Adrenal gland (tissue), 9 donors: ENCODE measurements at regions not wholly inside any gene's neighbourhood (a gene's known extent, or its start where the extent isn't known, plus 50 kb on each side); places are given as distances from the start of the nearest gene placed in this dataset.

Source experiments
- DNase-seq, 7 donors: peaks; one replicate each; pipeline ENCODE4 v3.0.0-alpha.2; 2019 to 2020
- H3K27ac ChIP-seq, 5 donors: fragments of 200-600 bp; sonication (generic) in 4 of 5; 1 replicate in 3 of 5; 2 replicates in 2 of 5; pipeline versions ENCODE4 v1.5.1 to v1.8.0; 2016 to 2020; ENCODE audit warnings: mild to moderate bottlenecking in 1 of 5
- H3K27me3 ChIP-seq: fragments of 200-600 bp; 2 replicates; pipeline ENCODE4 v1.8.0; 2021
- H3K36me3 ChIP-seq, 2 donors: fragments of 200-600 bp; replicated peaks in 1 of 2; 1 replicate in 1 of 2; 2 replicates in 1 of 2; pipeline versions ENCODE4 v1.5.1 to v1.8.0; 2018 to 2022
- H3K4me1 ChIP-seq, 2 donors: fragments of 200-600 bp; replicated peaks in 1 of 2; 1 replicate in 1 of 2; 2 replicates in 1 of 2; pipeline versions ENCODE4 v1.5.1 to v1.8.0; 2018 to 2021
- H3K4me3 ChIP-seq, 4 donors: fragments of 200-600 bp; sonication (generic) in 3 of 4; one replicate each; pipeline ENCODE4 v1.5.1; 2016 to 2018
- H3K9me3 ChIP-seq, 3 donors: fragments of 200-600 bp; sonication (generic) in 1 of 3; replicated peaks in 1 of 3; 1 replicate in 2 of 3; 2 replicates in 1 of 3; pipeline versions ENCODE4 v1.5.1 to v1.8.0; 2016 to 2021
- POLR2A ChIP-seq, 2 donors: fragments of 450-650 bp; IDR thresholded peaks; one replicate each; pipeline ENCODE4 v1.6.1; 2017; ENCODE audit warnings: antibody characterized with exemption in 2 of 2, mild to moderate bottlenecking in 2 of 2, moderate library complexity in 1 of 2
- WGBS, 4 donors: extraction: QIAGEN DNeasy Blood & Tissue Kit in 2 of 4; methylation state at CpG; one replicate each; pipeline versions ENCODE4 v1.1.5 to v1.1.7; 2013 to 2017; 5-methylcytosine and 5-hydroxymethylcytosine counted together
- intact Hi-C, 2 donors: fragments of 100-400 bp; cut with DNase I; formaldehyde crosslinking; loops; one replicate each; pipeline versions ENCODE4 v1.14.1 to v1.15.0; 2022 to 2023
- TF ChIP-seq, protein P1 (sequence below), 6 experiments: fragments of 450-650 bp in 4 of 6; fragments of 200-600 bp in 2 of 6; sonication (generic) in 1 of 6; IDR thresholded peaks; 1 replicate in 5 of 6; 2 replicates in 1 of 6; pipeline versions ENCODE4 v1.5.1 to v1.8.0; 2016 to 2021; ENCODE audit warnings: antibody characterized with exemption in 6 of 6, mild to moderate bottlenecking in 2 of 6, moderate library complexity in 1 of 6
- donor health status: healthy with polysubstance abuse.
- donor health status: Bipolar disorder and iron deficiency.
- donor health status: DM: yes; HTN: yes; CAD: no.
- donor health status: DM: no; HTN: no; CAD: no.
- donor health status: DM: no; HTN: no; CAD: no.

DNA sequence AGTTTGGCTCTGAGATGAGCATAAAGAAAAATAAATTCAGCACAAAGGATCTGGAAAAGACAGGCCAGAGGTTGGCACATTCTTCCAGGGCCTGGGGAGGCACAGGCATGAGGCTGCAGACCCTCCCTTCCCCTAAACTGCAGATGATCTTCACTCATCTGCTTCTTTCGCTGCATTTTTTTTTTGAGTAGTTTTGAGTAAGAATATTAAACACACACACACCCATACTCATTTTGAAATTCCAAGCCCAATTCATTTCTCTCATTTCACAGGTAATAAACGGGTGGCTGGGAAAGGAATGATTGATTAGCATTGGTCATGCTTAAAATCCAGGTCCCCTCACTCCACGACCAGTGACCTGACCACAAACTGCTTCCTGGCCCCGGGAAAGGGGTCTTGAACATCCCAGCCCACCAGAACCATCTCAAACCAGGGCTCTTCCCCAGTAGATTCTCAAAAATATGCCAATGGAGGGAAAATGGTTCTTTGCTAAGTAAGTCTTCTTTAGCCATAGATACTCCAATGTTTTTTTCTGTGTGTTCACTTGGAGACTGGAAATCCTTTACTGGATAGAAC lies 219.6 kb downstream of the ANAPC1 start:
- no peak overlapping the region for H3K27ac ChIP-seq
- H3K9me3 ChIP-seq = no peaks in the 10 kb centered on the region
- DNase-seq = peak in 1 of 7 donors; percentile 9
- no peak overlapping the region for H3K4me3 ChIP-seq
- intact Hi-C loops = no loop called here
- no peaks in the 10 kb centered on the region for H3K36me3 ChIP-seq
- TF ChIP-seq, protein P1, sequence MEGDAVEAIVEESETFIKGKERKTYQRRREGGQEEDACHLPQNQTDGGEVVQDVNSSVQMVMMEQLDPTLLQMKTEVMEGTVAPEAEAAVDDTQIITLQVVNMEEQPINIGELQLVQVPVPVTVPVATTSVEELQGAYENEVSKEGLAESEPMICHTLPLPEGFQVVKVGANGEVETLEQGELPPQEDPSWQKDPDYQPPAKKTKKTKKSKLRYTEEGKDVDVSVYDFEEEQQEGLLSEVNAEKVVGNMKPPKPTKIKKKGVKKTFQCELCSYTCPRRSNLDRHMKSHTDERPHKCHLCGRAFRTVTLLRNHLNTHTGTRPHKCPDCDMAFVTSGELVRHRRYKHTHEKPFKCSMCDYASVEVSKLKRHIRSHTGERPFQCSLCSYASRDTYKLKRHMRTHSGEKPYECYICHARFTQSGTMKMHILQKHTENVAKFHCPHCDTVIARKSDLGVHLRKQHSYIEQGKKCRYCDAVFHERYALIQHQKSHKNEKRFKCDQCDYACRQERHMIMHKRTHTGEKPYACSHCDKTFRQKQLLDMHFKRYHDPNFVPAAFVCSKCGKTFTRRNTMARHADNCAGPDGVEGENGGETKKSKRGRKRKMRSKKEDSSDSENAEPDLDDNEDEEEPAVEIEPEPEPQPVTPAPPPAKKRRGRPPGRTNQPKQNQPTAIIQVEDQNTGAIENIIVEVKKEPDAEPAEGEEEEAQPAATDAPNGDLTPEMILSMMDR (IDR thresholded peaks at IDR 0.05) = no peak
- TF ChIP-seq POLR2A (IDR thresholded peaks at IDR 0.05) = no peak
- no peaks in the 10 kb centered on the region for H3K27me3 ChIP-seq
- peaks cover 7 to 12% of the 10 kb centered on the region in 2 donors for H3K4me1 ChIP-seq
- 80 to 87% (median 85%) methylated on average over 4 of the region's 4 CpGs for WGBS, 4 donors

DNA sequence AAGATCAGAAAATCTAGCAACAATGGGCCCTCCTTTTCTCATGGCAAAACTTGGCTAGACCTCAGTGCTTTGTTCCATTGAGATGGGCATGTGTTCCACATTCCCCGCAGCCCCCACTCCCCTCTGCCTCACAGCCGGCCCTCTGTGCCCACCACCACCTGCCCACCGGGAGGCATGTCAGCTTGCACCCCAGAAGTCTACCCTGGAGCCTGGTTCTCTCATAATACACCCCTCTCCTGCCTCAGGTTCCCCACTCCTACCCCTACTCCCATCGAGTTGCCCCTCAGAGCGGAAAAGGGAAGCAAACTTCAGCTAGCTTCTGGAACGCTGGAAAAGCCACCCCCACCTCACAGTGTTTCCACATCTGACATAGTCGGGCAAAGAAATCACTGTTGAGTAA lies 219.0 kb downstream of the ANAPC1 start:
- Histone ChIP-seq H3K9me3 (no peaks in the 10 kb centered on the region), H3K27me3 (no peaks in the 10 kb centered on the region), H3K4me1 (peaks cover 1 to 6% of the 10 kb centered on the region in 2 donors), H3K27ac (no peak overlapping the region), H3K36me3 (no peaks in the 10 kb centered on the region), H3K4me3 (no peak overlapping the region)
- intact Hi-C loops = no loop called here
- DNase-seq = peak in 1 of 7 donors; percentile 20
- TF ChIP-seq, protein P1 (IDR thresholded peaks at IDR 0.05) = no peak
- no peak for TF ChIP-seq POLR2A (IDR thresholded peaks at IDR 0.05)
- WGBS, 4 donors = 91 to 96% (median 94%) methylated on average over 7 of the region's 7 CpGs

DNA sequence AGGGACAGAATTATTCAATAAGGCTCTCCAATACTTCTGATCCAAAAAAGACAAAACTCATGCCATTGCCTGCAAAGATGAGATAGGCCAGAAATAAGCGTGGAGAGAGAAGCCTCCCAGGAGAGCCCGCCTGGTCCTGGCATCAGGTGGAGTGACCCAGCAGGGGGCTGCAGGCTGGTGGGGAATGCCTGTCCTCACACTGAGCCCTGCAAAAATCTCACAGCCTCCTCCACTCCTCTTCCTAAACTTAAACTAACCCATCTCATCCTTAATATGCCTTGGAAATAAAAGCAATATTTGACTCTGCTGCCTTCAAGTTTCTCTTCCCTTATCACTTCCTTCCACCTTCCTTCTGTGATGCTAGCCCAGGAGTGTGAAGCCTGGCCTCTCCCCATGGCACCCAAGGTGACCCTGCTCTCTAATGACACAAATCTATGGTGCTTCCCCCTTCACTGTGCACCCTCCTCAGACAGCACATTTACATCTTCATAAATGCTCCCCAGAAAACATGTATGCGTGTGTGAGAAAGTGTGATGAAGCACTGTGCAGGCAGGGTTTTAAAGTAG lies 218.4 kb downstream of the ANAPC1 start:
- Histone ChIP-seq H3K36me3 (no peaks in the 10 kb centered on the region), H3K27me3 (no peaks in the 10 kb centered on the region), H3K4me3 (no peak overlapping the region), H3K9me3 (no peaks in the 10 kb centered on the region), H3K27ac (no peak overlapping the region), H3K4me1 (peaks cover 0 to 3% of the 10 kb centered on the region in 2 donors)
- TF ChIP-seq, protein P1 (IDR thresholded peaks at IDR 0.05) = no peak
- TF ChIP-seq POLR2A (IDR thresholded peaks at IDR 0.05) = no peak
- DNase-seq = peak in 1 of 7 donors; percentile 4
- WGBS, 4 donors = 84 to 98% (median 94%) methylated on average over 3 of the region's 3 CpGs
- intact Hi-C loops = no loop called here

DNA sequence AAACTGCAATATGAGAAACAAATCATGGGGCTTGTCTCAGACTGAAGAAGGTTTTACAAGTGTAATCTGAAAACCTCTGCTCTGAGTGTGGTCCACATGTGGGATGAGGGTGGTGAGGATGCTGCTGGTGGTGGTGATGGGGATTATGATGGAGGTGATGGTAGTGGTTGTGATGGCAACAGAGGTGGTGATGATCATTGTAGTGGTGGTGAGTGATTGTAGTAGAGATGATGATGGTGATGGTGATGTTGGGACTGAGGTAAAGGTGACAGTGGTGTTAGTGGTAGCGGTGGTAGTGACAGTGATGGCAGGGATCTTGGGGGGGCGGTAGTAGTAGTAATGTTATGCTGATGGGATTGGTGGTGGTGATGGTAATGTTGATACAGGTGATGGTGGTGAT lies 217.8 kb downstream of the ANAPC1 start:
- 93 to 99% (median 98%) methylated on average over 2 of the region's 2 CpGs for WGBS, 4 donors
- H3K9me3 ChIP-seq = no peaks in the 10 kb centered on the region
- no peak overlapping the region for H3K4me3 ChIP-seq
- H3K4me1 ChIP-seq = peaks cover 0 to 3% of the 10 kb centered on the region in 2 donors
- DNase-seq = peak in 1 of 7 donors; percentile 6
- no peak overlapping the region for H3K27ac ChIP-seq
- no peaks in the 10 kb centered on the region for H3K27me3 ChIP-seq
- intact Hi-C loops = no loop called here
- H3K36me3 ChIP-seq = no peaks in the 10 kb centered on the region
- TF ChIP-seq POLR2A (IDR thresholded peaks at IDR 0.05) = no peak
- TF ChIP-seq, protein P1 (IDR thresholded peaks at IDR 0.05) = no peak
